Spleen (tissue), 11 donors: ENCODE measurements at regions not wholly inside any gene's neighbourhood (a gene's known extent, or its start where the extent isn't known, plus 50 kb on each side); places are given as distances from the start of the nearest gene placed in this dataset.

Experiments
- DNase-seq: peaks from one replicate; pipeline ENCODE4 v3.0.0-alpha.2; 2020
- H3K27ac ChIP-seq, 8 donors: fragments of 200-600 bp; sonication (generic) in 7 of 8; 1 replicate in 4 of 8; 2 replicates in 4 of 8; pipeline versions ENCODE4 v1.5.0 to v1.8.0; 2016 to 2021; ENCODE audit warnings: inconsistent platforms in 4 of 8, mild to moderate bottlenecking in 4 of 8, moderate library complexity in 1 of 8
- H3K27me3 ChIP-seq, 7 donors: fragments of 200-600 bp; sonication (generic) in 6 of 7; replicated peaks in 1 of 7; 1 replicate in 4 of 7; 2 replicates in 3 of 7; pipeline versions ENCODE4 v1.5.0 to v1.8.0; 2016 to 2021; ENCODE audit warnings: inconsistent platforms in 3 of 7, mild to moderate bottlenecking in 1 of 7
- H3K36me3 ChIP-seq, 6 donors: fragments of 200-600 bp; sonication (generic) in 5 of 6; 1 replicate in 4 of 6; 2 replicates in 2 of 6; pipeline versions ENCODE4 v1.5.0 to v1.8.0; 2016 to 2021; ENCODE audit warnings: inconsistent platforms in 2 of 6
- H3K4me1 ChIP-seq, 6 donors: fragments of 200-600 bp; sonication (generic) in 5 of 6; 1 replicate in 3 of 6; 2 replicates in 3 of 6; pipeline versions ENCODE4 v1.5.0 to v1.8.0; 2016 to 2021; ENCODE audit warnings: inconsistent platforms in 3 of 6
- H3K4me3 ChIP-seq, 8 donors: fragments of 200-600 bp; sonication (generic) in 7 of 8; 1 replicate in 4 of 8; 2 replicates in 4 of 8; pipeline versions ENCODE4 v1.5.0 to v1.8.0; 2016 to 2021; ENCODE audit warnings: inconsistent platforms in 4 of 8, mild to moderate bottlenecking in 4 of 8, moderate library complexity in 2 of 8
- H3K9me3 ChIP-seq, 8 donors: fragments of 200-600 bp; sonication (generic) in 7 of 8; 1 replicate in 4 of 8; 2 replicates in 4 of 8; pipeline versions ENCODE4 v1.5.0 to v1.8.0; 2016 to 2021; ENCODE audit warnings: inconsistent platforms in 4 of 8
- POLR2A ChIP-seq, 3 donors: fragments of 450-650 bp; IDR thresholded peaks; one replicate each; pipeline ENCODE4 v1.5.1; 2017; ENCODE audit warnings: antibody characterized with exemption in 3 of 3, mild to moderate bottlenecking in 1 of 3
- POLR2AphosphoS5 ChIP-seq, 3 donors: sonication (generic); formaldehyde crosslinking; IDR thresholded peaks; one replicate each; pipeline ENCODE4 v1.5.1; 2017; ENCODE audit warnings: antibody characterized with exemption in 3 of 3
- WGBS, 5 donors: extraction: QIAGEN DNeasy Blood & Tissue Kit in 3 of 5; methylation state at CpG; one replicate each; pipeline versions ENCODE4 v1.1.5 to v1.1.7; 2013 to 2018; 5-methylcytosine and 5-hydroxymethylcytosine counted together
- intact Hi-C: fragments of 100-400 bp; cut with DNase I; formaldehyde crosslinking; loops from one replicate; pipeline ENCODE4 v1.15.0; 2023; ENCODE audit warnings: low total_unique reads
- TF ChIP-seq, protein P1 (sequence below), 11 experiments: fragments of 200-600 bp in 7 of 11; fragments of 450-650 bp in 4 of 11; sonication (generic) in 4 of 11; IDR thresholded peaks in 8 of 11; conservative IDR thresholded peaks in 3 of 11; 1 replicate in 7 of 11; 2 replicates in 4 of 11; pipeline versions ENCODE4 v1.4.0 to v1.8.0; 2016 to 2021; ENCODE audit warnings: antibody characterized with exemption in 11 of 11, inconsistent platforms in 4 of 11, mild to moderate bottlenecking in 1 of 11
- donor health status: healthy with polysubstance abuse.
- donor health status: DM: no; HTN: no; CAD: no; lungs with moderate emphysema.
- donor health status: DM: no; HTN: no; CAD: no.
- donor health status: Bipolar disorder and iron deficiency.
- donor health status: healthy.
- donor health status: DM: no; HTN: no; CAD: no.
- donor health status: DM: yes; HTN: yes; CAD: no.

DNA sequence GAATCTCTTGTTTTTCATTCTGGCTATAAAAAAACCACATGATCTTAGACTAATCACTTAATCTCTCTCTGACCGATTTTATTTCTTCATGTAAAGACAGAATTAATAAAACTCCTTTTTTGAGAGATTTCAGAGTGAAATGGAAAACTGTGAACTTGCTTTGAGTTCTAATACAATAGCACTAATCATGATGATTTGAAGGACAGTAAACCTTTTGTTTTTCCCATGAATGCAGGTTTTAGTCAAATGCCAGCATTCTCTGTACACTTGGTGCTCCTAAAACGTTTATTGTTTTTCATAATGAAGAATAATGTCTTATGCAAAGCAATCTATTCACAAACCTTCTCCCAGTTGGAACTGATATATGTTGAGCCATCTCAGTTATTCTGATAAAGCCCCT is 86.8 kb downstream of the SLC24A2 start:
- WGBS, 5 donors, result 47 to 67% (median 60%) methylated on average over 2 of the region's 2 CpGs

DNA sequence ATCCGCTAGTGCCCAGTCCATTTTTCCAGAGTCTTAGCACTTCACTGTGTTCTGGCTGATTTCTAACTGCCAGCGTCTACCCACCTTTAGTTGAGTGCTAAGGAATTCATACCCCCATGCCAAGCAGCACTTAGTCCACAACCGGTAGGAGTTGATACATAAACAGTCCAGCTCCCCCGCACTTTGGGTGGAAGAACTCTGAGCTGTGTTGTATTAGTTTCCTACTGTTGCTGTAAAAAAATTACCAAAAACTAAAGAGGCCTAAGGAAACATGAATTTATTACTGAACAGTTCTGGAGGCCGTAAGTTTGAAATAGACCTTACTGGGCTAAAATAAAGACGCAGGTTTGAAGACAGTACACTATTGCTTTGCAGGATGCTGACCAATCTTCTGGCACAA is 87.6 kb downstream of the SLC24A2 start:
- intact Hi-C loops, result no loop called here
- no peak for DNase-seq

More for the DNA sequence above, 86.8 kb downstream of the SLC24A2 start:
- no peaks in the 10 kb centered on the region for H3K36me3 ChIP-seq
- H3K9me3 ChIP-seq, result no peaks in the 10 kb centered on the region
- intact Hi-C loops, result no loop called here
- no peak overlapping the region for H3K27ac ChIP-seq
- no peaks in the 10 kb centered on the region for H3K4me1 ChIP-seq
- DNase-seq, result no peak
- TF ChIP-seq POLR2A (IDR thresholded peaks at IDR 0.05) (no peak), POLR2AphosphoS5 (IDR thresholded peaks at IDR 0.05) (no peak)
- H3K27me3 ChIP-seq, result no peaks in the 10 kb centered on the region
- H3K4me3 ChIP-seq, result no peak overlapping the region

DNA sequence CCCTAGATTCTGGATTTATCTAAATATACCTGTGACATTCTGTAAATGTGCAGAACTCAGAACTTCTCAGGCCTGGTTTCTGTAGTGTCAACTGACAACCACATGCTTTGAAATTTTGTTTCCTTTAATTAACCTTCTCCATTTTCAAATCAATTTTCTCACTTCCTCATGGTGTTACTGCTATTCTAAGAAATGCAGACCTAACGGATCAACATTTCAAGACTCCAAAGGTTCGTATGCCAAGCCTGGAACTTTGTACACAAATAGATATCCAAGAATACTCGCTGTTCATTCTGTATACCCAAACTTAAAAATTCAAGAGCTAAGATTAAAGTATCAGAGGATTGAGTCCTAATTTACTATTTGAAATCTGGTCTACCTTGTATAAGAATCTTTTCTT is 88.1 kb downstream of the SLC24A2 start:
- no peak for DNase-seq
- Histone ChIP-seq H3K27me3 (no peaks in the 10 kb centered on the region), H3K4me3 (no peak overlapping the region), H3K4me1 (no peaks in the 10 kb centered on the region), H3K36me3 (no peaks in the 10 kb centered on the region), H3K9me3 (no peaks in the 10 kb centered on the region), H3K27ac (no peak overlapping the region)
- intact Hi-C loops, result no loop called here
- no peak for TF ChIP-seq POLR2AphosphoS5 (IDR thresholded peaks at IDR 0.05)
- TF ChIP-seq POLR2A (IDR thresholded peaks at IDR 0.05), result no peak
- TF ChIP-seq, protein P1, sequence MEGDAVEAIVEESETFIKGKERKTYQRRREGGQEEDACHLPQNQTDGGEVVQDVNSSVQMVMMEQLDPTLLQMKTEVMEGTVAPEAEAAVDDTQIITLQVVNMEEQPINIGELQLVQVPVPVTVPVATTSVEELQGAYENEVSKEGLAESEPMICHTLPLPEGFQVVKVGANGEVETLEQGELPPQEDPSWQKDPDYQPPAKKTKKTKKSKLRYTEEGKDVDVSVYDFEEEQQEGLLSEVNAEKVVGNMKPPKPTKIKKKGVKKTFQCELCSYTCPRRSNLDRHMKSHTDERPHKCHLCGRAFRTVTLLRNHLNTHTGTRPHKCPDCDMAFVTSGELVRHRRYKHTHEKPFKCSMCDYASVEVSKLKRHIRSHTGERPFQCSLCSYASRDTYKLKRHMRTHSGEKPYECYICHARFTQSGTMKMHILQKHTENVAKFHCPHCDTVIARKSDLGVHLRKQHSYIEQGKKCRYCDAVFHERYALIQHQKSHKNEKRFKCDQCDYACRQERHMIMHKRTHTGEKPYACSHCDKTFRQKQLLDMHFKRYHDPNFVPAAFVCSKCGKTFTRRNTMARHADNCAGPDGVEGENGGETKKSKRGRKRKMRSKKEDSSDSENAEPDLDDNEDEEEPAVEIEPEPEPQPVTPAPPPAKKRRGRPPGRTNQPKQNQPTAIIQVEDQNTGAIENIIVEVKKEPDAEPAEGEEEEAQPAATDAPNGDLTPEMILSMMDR (IDR thresholded peaks at IDR 0.05 in 8 of 11, conservative IDR thresholded peaks at IDR 0.05 in 3 of 11), result no peak
- WGBS, 5 donors, result 70 to 81% (median 74%) methylated on average over 3 of the region's 3 CpGs

More for the DNA sequence above, 87.6 kb downstream of the SLC24A2 start:
- WGBS, 5 donors, result 87 to 93% (median 88%) methylated on average over 6 of the region's 6 CpGs
- no peaks in the 10 kb centered on the region for H3K4me1 ChIP-seq
- H3K27me3 ChIP-seq, result no peaks in the 10 kb centered on the region
- TF ChIP-seq POLR2AphosphoS5 (IDR thresholded peaks at IDR 0.05) (no peak), POLR2A (IDR thresholded peaks at IDR 0.05) (no peak)
- TF ChIP-seq, protein P1 (IDR thresholded peaks at IDR 0.05 in 8 of 11, conservative IDR thresholded peaks at IDR 0.05 in 3 of 11), result no peak
- no peaks in the 10 kb centered on the region for H3K36me3 ChIP-seq
- no peaks in the 10 kb centered on the region for H3K9me3 ChIP-seq
- no peak overlapping the region for H3K4me3 ChIP-seq
- H3K27ac ChIP-seq, result no peak overlapping the region

DNA sequence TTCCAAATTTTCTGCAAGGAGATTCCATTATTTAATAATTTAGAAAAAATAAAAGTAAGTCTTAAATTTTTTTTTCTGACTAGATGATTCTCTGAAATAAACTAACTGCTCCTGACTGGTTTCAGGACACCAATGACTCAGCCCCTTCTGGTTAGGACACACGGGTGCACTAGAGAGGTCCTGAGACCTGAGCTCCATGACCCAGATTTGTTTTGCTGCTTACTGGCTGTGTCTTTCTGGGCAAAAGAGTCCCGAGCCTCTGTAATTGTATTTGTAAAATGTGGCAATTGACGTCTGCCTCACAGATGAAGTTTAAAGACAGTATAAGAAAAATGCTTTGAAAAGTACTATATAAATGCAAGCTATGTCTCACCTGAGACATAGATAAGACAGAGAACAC is 89.1 kb downstream of the SLC24A2 start:
- no peak for DNase-seq
- Histone ChIP-seq H3K4me3 (no peak overlapping the region), H3K9me3 (no peaks in the 10 kb centered on the region), H3K4me1 (no peaks in the 10 kb centered on the region), H3K36me3 (no peaks in the 10 kb centered on the region), H3K27ac (no peak overlapping the region), H3K27me3 (no peaks in the 10 kb centered on the region)
- WGBS, 5 donors, result 55 to 65% (median 60%) methylated on average over 3 of the region's 3 CpGs
- intact Hi-C loops, result no loop called here
- TF ChIP-seq POLR2A (IDR thresholded peaks at IDR 0.05) (no peak), POLR2AphosphoS5 (IDR thresholded peaks at IDR 0.05) (no peak)
- TF ChIP-seq, protein P1 (IDR thresholded peaks at IDR 0.05 in 8 of 11, conservative IDR thresholded peaks at IDR 0.05 in 3 of 11), result no peak

DNA sequence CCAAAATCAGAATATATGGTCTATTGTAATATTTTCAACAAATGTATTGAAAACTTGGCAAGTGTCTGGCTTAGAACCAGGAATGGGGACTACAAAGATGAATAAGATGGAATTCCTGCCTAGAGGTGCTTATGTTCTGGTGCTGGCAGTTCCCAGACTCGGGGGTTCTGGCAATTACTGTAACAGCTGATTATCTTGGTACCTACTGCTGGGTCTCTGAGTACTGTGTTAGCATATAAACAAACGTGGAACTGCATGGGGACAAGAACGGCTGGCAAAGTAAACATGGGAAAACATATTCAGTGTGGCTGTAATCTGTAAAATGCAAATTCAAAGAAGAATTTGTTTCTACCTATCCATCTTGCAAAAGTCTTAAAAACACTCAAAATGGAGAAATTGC is 89.9 kb downstream of the SLC24A2 start:
- Histone ChIP-seq H3K4me1 (no peaks in the 10 kb centered on the region), H3K27ac (no peak overlapping the region), H3K9me3 (no peaks in the 10 kb centered on the region), H3K36me3 (no peaks in the 10 kb centered on the region), H3K27me3 (no peaks in the 10 kb centered on the region), H3K4me3 (no peak overlapping the region)
- intact Hi-C loops, result no loop called here
- TF ChIP-seq POLR2AphosphoS5 (IDR thresholded peaks at IDR 0.05), result no peak
- TF ChIP-seq, protein P1 (IDR thresholded peaks at IDR 0.05 in 8 of 11, conservative IDR thresholded peaks at IDR 0.05 in 3 of 11), result no peak
- TF ChIP-seq POLR2A (IDR thresholded peaks at IDR 0.05), result no peak
- 50 to 66% (median 60%) methylated on average over 3 of the region's 3 CpGs for WGBS, 5 donors
- DNase-seq, result no peak
